NB4 (cell line): ENCODE measurements at regions not wholly inside any gene's neighbourhood (a gene's known extent, or its start where the extent isn't known, plus 50 kb on each side); places are given as distances from the start of the nearest gene placed in this dataset.

ENCODE experiments used
- DNase-seq: peaks from one replicate; pipeline ENCODE4 v3.0.0; 2010; ENCODE audit warnings: low read depth
- H3K4me3 ChIP-seq: one replicate; pipeline ENCODE4 v1.5.1; 2011; ENCODE audit warnings: mild to moderate bottlenecking, low read depth, low read length, moderate library complexity
- MYC ChIP-seq: IDR thresholded peaks from 2 replicates; pipeline ENCODE4 v1.6.1; 2011; ENCODE audit warnings: low read depth, low read length
- POLR2A ChIP-seq: IDR thresholded peaks from 2 replicates; pipeline ENCODE4 v1.6.1; 2011; ENCODE audit warnings: mild to moderate bottlenecking; ENCODE audit not compliant: insufficient read length; ENCODE audit errors: extremely low read depth
- TF ChIP-seq, protein P1 (sequence below): IDR thresholded peaks from one replicate; pipeline ENCODE4 v1.5.1; 2012; ENCODE audit warnings: low read depth, low read length
- TF ChIP-seq, protein P2 (sequence below): IDR thresholded peaks from 2 replicates; pipeline ENCODE4 v1.6.1; 2011; ENCODE audit warnings: low read depth, low read length

GRCh38 chr14:31955936-31956579, 121.0 kb upstream of the ARHGAP5 start:
- TF ChIP-seq POLR2A (no peak), MYC (no peak)
- TF ChIP-seq, protein P1, sequence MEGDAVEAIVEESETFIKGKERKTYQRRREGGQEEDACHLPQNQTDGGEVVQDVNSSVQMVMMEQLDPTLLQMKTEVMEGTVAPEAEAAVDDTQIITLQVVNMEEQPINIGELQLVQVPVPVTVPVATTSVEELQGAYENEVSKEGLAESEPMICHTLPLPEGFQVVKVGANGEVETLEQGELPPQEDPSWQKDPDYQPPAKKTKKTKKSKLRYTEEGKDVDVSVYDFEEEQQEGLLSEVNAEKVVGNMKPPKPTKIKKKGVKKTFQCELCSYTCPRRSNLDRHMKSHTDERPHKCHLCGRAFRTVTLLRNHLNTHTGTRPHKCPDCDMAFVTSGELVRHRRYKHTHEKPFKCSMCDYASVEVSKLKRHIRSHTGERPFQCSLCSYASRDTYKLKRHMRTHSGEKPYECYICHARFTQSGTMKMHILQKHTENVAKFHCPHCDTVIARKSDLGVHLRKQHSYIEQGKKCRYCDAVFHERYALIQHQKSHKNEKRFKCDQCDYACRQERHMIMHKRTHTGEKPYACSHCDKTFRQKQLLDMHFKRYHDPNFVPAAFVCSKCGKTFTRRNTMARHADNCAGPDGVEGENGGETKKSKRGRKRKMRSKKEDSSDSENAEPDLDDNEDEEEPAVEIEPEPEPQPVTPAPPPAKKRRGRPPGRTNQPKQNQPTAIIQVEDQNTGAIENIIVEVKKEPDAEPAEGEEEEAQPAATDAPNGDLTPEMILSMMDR: no peak
- TF ChIP-seq, protein P2, sequence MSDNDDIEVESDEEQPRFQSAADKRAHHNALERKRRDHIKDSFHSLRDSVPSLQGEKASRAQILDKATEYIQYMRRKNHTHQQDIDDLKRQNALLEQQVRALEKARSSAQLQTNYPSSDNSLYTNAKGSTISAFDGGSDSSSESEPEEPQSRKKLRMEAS: no peak

GRCh38 chr14:31957565-31957964, 119.5 kb upstream of the ARHGAP5 start:
- H3K4me3 ChIP-seq: no peak overlapping the region
- no peak for TF ChIP-seq POLR2A
- DNase-seq: no peak

More at GRCh38 chr14:31955936-31956579, 121.0 kb upstream of the ARHGAP5 start:
- no peak for DNase-seq
- no peak overlapping the region for H3K4me3 ChIP-seq

GRCh38 chr14:31960039-31960438, 117.1 kb upstream of the ARHGAP5 start:
- no peak for DNase-seq
- TF ChIP-seq POLR2A (no peak), MYC (no peak)
- TF ChIP-seq, protein P1: no peak
- TF ChIP-seq, protein P2: no peak
- no peak overlapping the region for H3K4me3 ChIP-seq

GRCh38 chr14:31961896-31962295, 115.2 kb upstream of the ARHGAP5 start:
- DNase-seq: no peak
- TF ChIP-seq, protein P2: no peak
- TF ChIP-seq POLR2A (no peak), MYC (no peak)
- TF ChIP-seq, protein P1: no peak
- no peak overlapping the region for H3K4me3 ChIP-seq

- TF ChIP-seq, protein P1: no peak
- TF ChIP-seq, protein P2: no peak
- TF ChIP-seq POLR2A (no peak), MYC (no peak)
- no peak for DNase-seq
- H3K4me3 ChIP-seq: no peak overlapping the region
Observed at GRCh38 chr14:31962920-31963319, 114.2 kb upstream of the ARHGAP5 start.

GRCh38 chr14:31963587-31963986, 113.5 kb upstream of the ARHGAP5 start:
- DNase-seq: no peak
- no peak overlapping the region for H3K4me3 ChIP-seq
- TF ChIP-seq POLR2A (no peak), MYC (no peak)
- TF ChIP-seq, protein P1: no peak
- TF ChIP-seq, protein P2: no peak
